ENCODE measurements at regions not wholly inside any gene's neighbourhood (a gene's known extent, or its start where the extent isn't known, plus 50 kb on each side); places are given as distances from the start of the nearest gene placed in this dataset.

DNA sequence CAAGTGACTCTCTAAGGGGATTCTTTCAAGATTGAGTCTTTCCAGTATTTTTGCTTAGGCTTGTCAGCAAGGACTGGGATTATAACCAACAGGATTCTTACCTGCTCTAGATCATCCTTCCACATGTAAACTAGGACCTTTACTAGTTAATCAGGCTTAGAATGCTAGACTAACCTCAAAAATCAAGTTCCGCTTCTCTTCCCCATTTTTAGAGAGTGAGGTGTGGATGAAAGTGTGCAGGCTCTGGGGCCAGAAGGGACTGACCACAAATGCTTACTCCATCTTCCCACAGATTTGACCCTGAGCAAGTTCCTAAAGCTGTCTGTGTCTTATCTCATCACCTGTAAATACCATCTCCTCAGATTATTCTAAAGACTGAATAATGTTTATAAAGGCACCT lies 89.5 kb upstream of the IL12A start (continued):
- TF ChIP-seq, protein P1, sequence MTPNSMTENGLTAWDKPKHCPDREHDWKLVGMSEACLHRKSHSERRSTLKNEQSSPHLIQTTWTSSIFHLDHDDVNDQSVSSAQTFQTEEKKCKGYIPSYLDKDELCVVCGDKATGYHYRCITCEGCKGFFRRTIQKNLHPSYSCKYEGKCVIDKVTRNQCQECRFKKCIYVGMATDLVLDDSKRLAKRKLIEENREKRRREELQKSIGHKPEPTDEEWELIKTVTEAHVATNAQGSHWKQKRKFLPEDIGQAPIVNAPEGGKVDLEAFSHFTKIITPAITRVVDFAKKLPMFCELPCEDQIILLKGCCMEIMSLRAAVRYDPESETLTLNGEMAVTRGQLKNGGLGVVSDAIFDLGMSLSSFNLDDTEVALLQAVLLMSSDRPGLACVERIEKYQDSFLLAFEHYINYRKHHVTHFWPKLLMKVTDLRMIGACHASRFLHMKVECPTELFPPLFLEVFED (CRISPR knock-in tag; conservative IDR thresholded peaks at IDR 0.05) = no peak
- TF ChIP-seq EZH2 (IDR thresholded peaks at IDR 0.05; ENCODE audit: borderline replicate concordance, low read depth, low read length) (no peak), SMAD3 (CRISPR knock-in tag; conservative IDR thresholded peaks at IDR 0.05) (no peak), ZNF12 (CRISPR knock-in tag; IDR thresholded peaks at IDR 0.05) (no peak), ELF4 (CRISPR knock-in tag; IDR thresholded peaks at IDR 0.05) (no peak), CSDE1 (IDR thresholded peaks at IDR 0.05) (no peak), RHOXF2B (CRISPR knock-in tag; conservative IDR thresholded peaks at IDR 0.05) (no peak), HDAC3 (IDR thresholded peaks at IDR 0.05; ENCODE audit: borderline replicate concordance, partially characterized antibody) (no peak), TEAD2 (tag; IDR thresholded peaks at IDR 0.05) (no peak)
- TF ChIP-seq, protein P2, sequence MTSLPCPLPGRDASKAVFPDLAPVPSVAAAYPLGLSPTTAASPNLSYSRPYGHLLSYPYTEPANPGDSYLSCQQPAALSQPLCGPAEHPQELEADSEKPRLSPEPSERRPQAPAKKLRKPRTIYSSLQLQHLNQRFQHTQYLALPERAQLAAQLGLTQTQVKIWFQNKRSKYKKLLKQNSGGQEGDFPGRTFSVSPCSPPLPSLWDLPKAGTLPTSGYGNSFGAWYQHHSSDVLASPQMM (CRISPR knock-in tag; IDR thresholded peaks at IDR 0.05) = no peak
